ENCODE measurements at regions not wholly inside any gene's neighbourhood (a gene's known extent, or its start where the extent isn't known, plus 50 kb on each side); places are given as distances from the start of the nearest gene placed in this dataset.

GRCh38 chr14:65294816-65295215 is 117.7 kb upstream of the FUT8 start:
- intact Hi-C loops (cut with DNase I): no loop called here
- Histone ChIP-seq H3K27me3 (no peaks in the 10 kb centered on the region), H3K9me3 (no peaks in the 10 kb centered on the region), H3K27ac (no peak overlapping the region), H3K36me3 (no peaks in the 10 kb centered on the region), H3K4me3 (no peak overlapping the region), H3K4me1 (no peaks in the 10 kb centered on the region)
- no peak for DNase-seq (ENCODE audit: extremely low spot score in 2 of 2)
- TF ChIP-seq POLR2A (IDR thresholded peaks at IDR 0.05): no peak
- TF ChIP-seq POLR2AphosphoS5 (IDR thresholded peaks at IDR 0.05; ENCODE audit: insufficient read depth in 1 of 2, low read depth in 1 of 2): no peak
- TF ChIP-seq, protein P1, sequence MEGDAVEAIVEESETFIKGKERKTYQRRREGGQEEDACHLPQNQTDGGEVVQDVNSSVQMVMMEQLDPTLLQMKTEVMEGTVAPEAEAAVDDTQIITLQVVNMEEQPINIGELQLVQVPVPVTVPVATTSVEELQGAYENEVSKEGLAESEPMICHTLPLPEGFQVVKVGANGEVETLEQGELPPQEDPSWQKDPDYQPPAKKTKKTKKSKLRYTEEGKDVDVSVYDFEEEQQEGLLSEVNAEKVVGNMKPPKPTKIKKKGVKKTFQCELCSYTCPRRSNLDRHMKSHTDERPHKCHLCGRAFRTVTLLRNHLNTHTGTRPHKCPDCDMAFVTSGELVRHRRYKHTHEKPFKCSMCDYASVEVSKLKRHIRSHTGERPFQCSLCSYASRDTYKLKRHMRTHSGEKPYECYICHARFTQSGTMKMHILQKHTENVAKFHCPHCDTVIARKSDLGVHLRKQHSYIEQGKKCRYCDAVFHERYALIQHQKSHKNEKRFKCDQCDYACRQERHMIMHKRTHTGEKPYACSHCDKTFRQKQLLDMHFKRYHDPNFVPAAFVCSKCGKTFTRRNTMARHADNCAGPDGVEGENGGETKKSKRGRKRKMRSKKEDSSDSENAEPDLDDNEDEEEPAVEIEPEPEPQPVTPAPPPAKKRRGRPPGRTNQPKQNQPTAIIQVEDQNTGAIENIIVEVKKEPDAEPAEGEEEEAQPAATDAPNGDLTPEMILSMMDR (IDR thresholded peaks at IDR 0.05): no peak

GRCh38 chr14:65296402-65296801 is 116.1 kb upstream of the FUT8 start:
- intact Hi-C loops (cut with DNase I): no loop called here
- no peaks in the 10 kb centered on the region for H3K9me3 ChIP-seq
- TF ChIP-seq POLR2A (IDR thresholded peaks at IDR 0.05) (no peak), POLR2AphosphoS5 (IDR thresholded peaks at IDR 0.05; ENCODE audit: insufficient read depth in 1 of 2, low read depth in 1 of 2) (no peak)
- TF ChIP-seq, protein P1 (IDR thresholded peaks at IDR 0.05): no peak
- H3K4me3 ChIP-seq: no peak overlapping the region
- H3K27me3 ChIP-seq: no peaks in the 10 kb centered on the region
- no peaks in the 10 kb centered on the region for H3K36me3 ChIP-seq
- no peak for DNase-seq (ENCODE audit: extremely low spot score in 2 of 2)
- H3K4me1 ChIP-seq: no peaks in the 10 kb centered on the region
- no peak overlapping the region for H3K27ac ChIP-seq

GRCh38 chr14:65296876-65297275 is 115.7 kb upstream of the FUT8 start:
- Histone ChIP-seq H3K4me3 (no peak overlapping the region), H3K4me1 (no peaks in the 10 kb centered on the region), H3K27ac (no peak overlapping the region), H3K36me3 (no peaks in the 10 kb centered on the region), H3K27me3 (no peaks in the 10 kb centered on the region), H3K9me3 (no peaks in the 10 kb centered on the region)
- DNase-seq (ENCODE audit: extremely low spot score in 2 of 2): no peak
- intact Hi-C loops (cut with DNase I): no loop called here
- TF ChIP-seq POLR2A (IDR thresholded peaks at IDR 0.05): no peak
- TF ChIP-seq POLR2AphosphoS5 (IDR thresholded peaks at IDR 0.05; ENCODE audit: insufficient read depth in 1 of 2, low read depth in 1 of 2): no peak
- TF ChIP-seq, protein P1 (IDR thresholded peaks at IDR 0.05): no peak

GRCh38 chr14:65297744-65298143 is 114.8 kb upstream of the FUT8 start:
- DNase-seq (ENCODE audit: extremely low spot score in 2 of 2): no peak
- intact Hi-C loops (cut with DNase I): no loop called here
- Histone ChIP-seq H3K9me3 (no peaks in the 10 kb centered on the region), H3K36me3 (no peaks in the 10 kb centered on the region), H3K4me3 (no peak overlapping the region), H3K27me3 (no peaks in the 10 kb centered on the region), H3K27ac (no peak overlapping the region), H3K4me1 (peaks cover 6% of the 10 kb centered on the region)
- TF ChIP-seq, protein P1 (IDR thresholded peaks at IDR 0.05): no peak
- TF ChIP-seq POLR2AphosphoS5 (IDR thresholded peaks at IDR 0.05; ENCODE audit: insufficient read depth in 1 of 2, low read depth in 1 of 2) (no peak), POLR2A (IDR thresholded peaks at IDR 0.05) (no peak)

GRCh38 chr14:65299826-65300225 is 112.7 kb upstream of the FUT8 start:
- no peak for TF ChIP-seq POLR2AphosphoS5 (IDR thresholded peaks at IDR 0.05; ENCODE audit: insufficient read depth in 1 of 2, low read depth in 1 of 2)
- TF ChIP-seq, protein P1 (IDR thresholded peaks at IDR 0.05): no peak
- no peak for TF ChIP-seq POLR2A (IDR thresholded peaks at IDR 0.05)
- Histone ChIP-seq H3K27me3 (no peaks in the 10 kb centered on the region), H3K9me3 (no peaks in the 10 kb centered on the region), H3K4me1 (peaks cover 16% of the 10 kb centered on the region), H3K36me3 (no peaks in the 10 kb centered on the region), H3K27ac (no peak overlapping the region), H3K4me3 (no peak overlapping the region)
- no peak for DNase-seq (ENCODE audit: extremely low spot score in 2 of 2)
- intact Hi-C loops (cut with DNase I): no loop called here
